Smooth muscle cell (in vitro differentiated cells): ENCODE measurements at regions not wholly inside any gene's neighbourhood (a gene's known extent, or its start where the extent isn't known, plus 50 kb on each side); places are given as distances from the start of the nearest gene placed in this dataset.

Experiments
- DNase-seq: peaks from one replicate; lab custom pipeline; 2025; ENCODE audit not compliant: unreplicated experiment; lab: John Stamatoyannopoulos, UW
- H2AFZ ChIP-seq: fragments of 200-600 bp; sonication (generic); 2 replicates; pipeline ENCODE4 v1.6.0; 2016; ENCODE audit warnings: antibody characterized with exemption, low read depth, mild to moderate bottlenecking
- H3F3A ChIP-seq: fragments of 200-600 bp; sonication (generic); 2 replicates; pipeline ENCODE4 v1.6.0; 2017; ENCODE audit warnings: antibody characterized with exemption, low read depth
- H3K27ac ChIP-seq: fragments of 200-600 bp; sonication (generic); 2 replicates; pipeline ENCODE4 v1.5.1; 2016; ENCODE audit warnings: low read depth, mild to moderate bottlenecking
- H3K27me3 ChIP-seq: fragments of 200-600 bp; sonication (generic); 2 replicates; pipeline ENCODE4 v1.6.1; 2016; ENCODE audit warnings: low read depth, mild to moderate bottlenecking
- H3K36me3 ChIP-seq: fragments of 200-600 bp; sonication (generic); 2 replicates; pipeline ENCODE4 v1.5.1; 2016; ENCODE audit warnings: low read depth
- H3K4me1 ChIP-seq: fragments of 200-600 bp; sonication (generic); 2 replicates; pipeline ENCODE4 v1.5.1; 2016; ENCODE audit warnings: low read depth
- H3K4me2 ChIP-seq: fragments of 200-600 bp; sonication (generic); 2 replicates; pipeline ENCODE4 v1.6.0; 2016; ENCODE audit warnings: mild to moderate bottlenecking
- H3K4me3 ChIP-seq: fragments of 200-600 bp; sonication (generic); 2 replicates; pipeline ENCODE4 v1.5.1; 2016; ENCODE audit warnings: mild to moderate bottlenecking
- H3K79me2 ChIP-seq: fragments of 200-600 bp; sonication (generic); 2 replicates; pipeline ENCODE4 v1.6.0; 2016; ENCODE audit warnings: low read depth, mild to moderate bottlenecking
- H3K9ac ChIP-seq: fragments of 200-600 bp; sonication (generic); 2 replicates; pipeline ENCODE4 v1.6.0; 2016; ENCODE audit warnings: low read depth
- H3K9me3 ChIP-seq: fragments of 200-600 bp; sonication (generic); replicated peaks from 2 replicates; pipeline ENCODE4 v1.5.1; 2016; ENCODE audit warnings: low read depth
- H4K20me1 ChIP-seq: fragments of 200-600 bp; sonication (generic); 2 replicates; pipeline ENCODE4 v1.6.0; 2016; ENCODE audit warnings: low read depth
- WGBS: methylation state at CpG from one replicate; pipeline ENCODE4 v1.1.7; 2016; ENCODE audit warnings: low lambda C conversion rate; 5-methylcytosine and 5-hydroxymethylcytosine counted together
- TF ChIP-seq, protein P1 (sequence below): fragments of 200-600 bp; sonication (generic); IDR thresholded peaks from 2 replicates; pipeline ENCODE4 v1.5.1; 2017; ENCODE audit warnings: borderline replicate concordance, mild to moderate bottlenecking, antibody characterized with exemption; ENCODE audit not compliant: insufficient read depth, poor library complexity, severe bottlenecking

DNA sequence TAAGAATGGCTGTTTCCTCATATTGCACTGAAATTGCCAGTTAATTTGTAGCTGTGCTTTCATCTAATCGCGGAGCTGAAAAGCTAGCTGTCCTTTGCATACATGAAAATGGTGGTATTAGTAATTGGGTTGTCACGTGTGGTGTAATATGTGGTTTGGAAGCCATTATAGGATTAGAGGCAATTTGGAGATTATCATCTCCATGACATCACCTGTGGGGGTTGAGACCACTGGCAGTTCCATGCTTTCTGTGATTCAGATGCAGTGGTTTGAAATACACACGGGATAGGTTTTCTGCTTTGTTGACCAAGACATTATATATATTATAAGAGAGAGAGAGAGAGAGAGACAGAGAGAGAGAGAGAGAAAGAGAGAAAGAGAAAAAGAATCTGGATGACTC lies 180.8 kb downstream of the RAB11FIP2 start:
- Histone ChIP-seq H3K27me3 (peaks cover 7% of the 10 kb centered on the region), H3K9ac (no peak overlapping the region), H4K20me1 (no peaks in the 10 kb centered on the region), H3K79me2 (no peaks in the 10 kb centered on the region), H3K27ac (no peak overlapping the region), H3K4me3 (no peak overlapping the region), H3K4me2 (no peak overlapping the region), H3F3A (no peaks in the 10 kb centered on the region), H2AFZ (no peak overlapping the region), H3K36me3 (no peaks in the 10 kb centered on the region), H3K4me1 (no peaks in the 10 kb centered on the region), H3K9me3 (no peaks in the 10 kb centered on the region)
- DNase-seq: no peak
- WGBS: 81% methylated on average over 4 of the region's 4 CpGs
- TF ChIP-seq, protein P1, sequence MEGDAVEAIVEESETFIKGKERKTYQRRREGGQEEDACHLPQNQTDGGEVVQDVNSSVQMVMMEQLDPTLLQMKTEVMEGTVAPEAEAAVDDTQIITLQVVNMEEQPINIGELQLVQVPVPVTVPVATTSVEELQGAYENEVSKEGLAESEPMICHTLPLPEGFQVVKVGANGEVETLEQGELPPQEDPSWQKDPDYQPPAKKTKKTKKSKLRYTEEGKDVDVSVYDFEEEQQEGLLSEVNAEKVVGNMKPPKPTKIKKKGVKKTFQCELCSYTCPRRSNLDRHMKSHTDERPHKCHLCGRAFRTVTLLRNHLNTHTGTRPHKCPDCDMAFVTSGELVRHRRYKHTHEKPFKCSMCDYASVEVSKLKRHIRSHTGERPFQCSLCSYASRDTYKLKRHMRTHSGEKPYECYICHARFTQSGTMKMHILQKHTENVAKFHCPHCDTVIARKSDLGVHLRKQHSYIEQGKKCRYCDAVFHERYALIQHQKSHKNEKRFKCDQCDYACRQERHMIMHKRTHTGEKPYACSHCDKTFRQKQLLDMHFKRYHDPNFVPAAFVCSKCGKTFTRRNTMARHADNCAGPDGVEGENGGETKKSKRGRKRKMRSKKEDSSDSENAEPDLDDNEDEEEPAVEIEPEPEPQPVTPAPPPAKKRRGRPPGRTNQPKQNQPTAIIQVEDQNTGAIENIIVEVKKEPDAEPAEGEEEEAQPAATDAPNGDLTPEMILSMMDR: no peak

DNA sequence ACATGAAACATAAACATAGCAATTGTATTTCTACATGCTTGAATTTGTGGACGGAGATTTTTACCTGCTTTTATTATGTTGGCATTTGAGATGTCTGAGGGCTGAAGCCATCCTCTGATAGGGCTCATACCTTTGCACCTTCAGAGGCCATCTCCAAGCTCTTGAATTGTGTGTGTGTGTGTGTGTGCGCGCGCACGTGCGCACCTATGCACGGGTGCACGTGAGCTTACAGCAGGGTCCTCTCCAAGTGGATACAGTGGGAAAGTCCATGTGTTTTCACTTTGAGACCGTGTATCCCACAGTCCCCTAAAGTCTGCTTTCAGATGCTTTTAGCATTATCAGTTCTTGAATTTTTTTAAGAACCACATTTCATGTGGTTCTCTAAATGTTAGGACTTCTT lies 178.6 kb downstream of the RAB11FIP2 start:
- H3K27ac ChIP-seq: no peak overlapping the region
- H3K4me2 ChIP-seq: no peak overlapping the region
- H3F3A ChIP-seq: no peaks in the 10 kb centered on the region
- no peaks in the 10 kb centered on the region for H3K36me3 ChIP-seq
- H3K27me3 ChIP-seq: peaks cover 7% of the 10 kb centered on the region
- no peaks in the 10 kb centered on the region for H3K4me1 ChIP-seq
- H4K20me1 ChIP-seq: no peaks in the 10 kb centered on the region
- H3K4me3 ChIP-seq: no peak overlapping the region
- H3K9me3 ChIP-seq: no peaks in the 10 kb centered on the region
- WGBS: 83% methylated on average over 9 of the region's 9 CpGs
- DNase-seq: no peak
- no peaks in the 10 kb centered on the region for H3K79me2 ChIP-seq
- no peak overlapping the region for H2AFZ ChIP-seq
- H3K9ac ChIP-seq: no peak overlapping the region
- TF ChIP-seq, protein P1: no peak

DNA sequence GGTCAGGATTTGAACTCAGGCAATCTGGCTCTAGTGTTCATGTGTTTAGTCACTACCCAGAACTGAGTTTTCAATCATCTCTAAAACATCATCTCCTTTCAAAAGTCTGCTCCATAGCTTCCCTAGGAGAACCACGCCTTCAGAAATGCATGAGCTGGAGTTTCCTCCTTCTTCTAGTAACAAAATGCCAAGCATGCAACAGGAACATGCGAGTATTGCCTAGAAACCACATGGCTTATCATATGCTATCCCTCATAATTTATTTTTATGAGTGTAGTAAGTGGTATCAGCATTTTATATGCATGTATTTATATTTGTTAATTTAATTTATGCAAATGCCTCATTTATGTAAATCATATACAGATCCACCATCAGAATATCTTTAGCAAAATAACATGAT lies 170.9 kb downstream of the RAB11FIP2 start:
- Histone ChIP-seq H4K20me1 (no peaks in the 10 kb centered on the region), H3K27ac (no peak overlapping the region), H3K9me3 (no peaks in the 10 kb centered on the region), H2AFZ (no peak overlapping the region), H3F3A (no peaks in the 10 kb centered on the region), H3K79me2 (no peaks in the 10 kb centered on the region), H3K4me1 (no peaks in the 10 kb centered on the region), H3K9ac (no peak overlapping the region), H3K27me3 (no peaks in the 10 kb centered on the region), H3K4me2 (no peak overlapping the region), H3K36me3 (no peaks in the 10 kb centered on the region), H3K4me3 (no peak overlapping the region)
- TF ChIP-seq, protein P1: no peak
- no peak for DNase-seq
- 85% methylated on average over 2 of the region's 2 CpGs for WGBS

DNA sequence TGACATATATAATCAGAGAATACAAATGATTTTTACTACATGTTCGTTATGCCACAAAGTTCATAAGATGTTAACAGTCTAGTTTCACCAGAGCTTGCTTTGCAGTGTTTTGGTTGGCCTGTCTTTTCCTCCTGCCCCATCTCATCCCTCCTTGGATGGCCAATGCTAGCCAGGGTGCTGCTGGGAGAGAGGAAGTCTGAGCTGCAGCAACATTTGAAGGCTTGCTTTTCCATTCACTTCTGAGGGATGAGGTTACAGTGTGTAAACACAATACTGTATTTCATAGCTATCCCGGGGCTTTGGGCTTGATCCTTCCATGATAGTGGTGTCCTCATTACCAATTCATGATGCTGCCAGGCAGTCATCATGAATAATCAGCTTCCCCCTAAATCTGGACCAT lies 170.5 kb downstream of the RAB11FIP2 start:
- WGBS: 89% methylated on average over 2 of the region's 2 CpGs
- Histone ChIP-seq H3K4me3 (no peak overlapping the region), H3K9ac (no peak overlapping the region), H2AFZ (no peak overlapping the region), H3K9me3 (no peaks in the 10 kb centered on the region), H3F3A (no peaks in the 10 kb centered on the region), H3K79me2 (no peaks in the 10 kb centered on the region), H4K20me1 (no peaks in the 10 kb centered on the region), H3K4me2 (no peak overlapping the region), H3K27me3 (no peaks in the 10 kb centered on the region), H3K27ac (no peak overlapping the region), H3K4me1 (no peaks in the 10 kb centered on the region), H3K36me3 (no peaks in the 10 kb centered on the region)
- DNase-seq: no peak
- TF ChIP-seq, protein P1: no peak
